PC-3 (cell line): ENCODE measurements at regions not wholly inside any gene's neighbourhood (a gene's known extent, or its start where the extent isn't known, plus 50 kb on each side); places are given as distances from the start of the nearest gene placed in this dataset.

Source experiments
- EZH2 ChIP-seq: fragments of 300-600 bp; sonication (generic); IDR thresholded peaks from one replicate; pipeline ENCODE4 v1.6.1; 2017; ENCODE audit warnings: antibody characterized with exemption, mild to moderate bottlenecking, low read length; ENCODE audit not compliant: unreplicated experiment
- TF ChIP-seq, protein P1 (sequence below): fragments of 300-600 bp; sonication (generic); conservative IDR thresholded peaks from 2 replicates; pipeline ENCODE4 v1.5.1; 2017; ENCODE audit warnings: antibody characterized with exemption, low read depth, mild to moderate bottlenecking, low read length

DNA sequence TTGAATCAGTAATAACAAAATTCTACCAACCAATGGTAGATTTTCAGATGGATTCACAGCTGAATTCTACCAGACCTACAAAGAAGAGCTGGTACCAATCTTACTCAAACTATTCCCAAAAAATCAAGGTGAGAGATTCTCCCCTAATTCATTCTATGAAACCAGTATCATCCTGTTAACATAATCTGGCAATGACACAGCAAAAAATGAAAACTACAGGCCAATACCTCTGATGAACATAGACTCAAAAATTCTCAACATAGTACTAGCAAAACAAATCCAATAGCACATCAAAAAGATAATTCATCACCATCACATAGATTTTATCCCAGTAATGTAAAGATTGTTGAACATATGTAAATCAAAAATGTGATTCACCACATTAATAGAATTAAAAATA, 234.4 kb upstream of the KIF2B start:
- TF ChIP-seq, protein P1, sequence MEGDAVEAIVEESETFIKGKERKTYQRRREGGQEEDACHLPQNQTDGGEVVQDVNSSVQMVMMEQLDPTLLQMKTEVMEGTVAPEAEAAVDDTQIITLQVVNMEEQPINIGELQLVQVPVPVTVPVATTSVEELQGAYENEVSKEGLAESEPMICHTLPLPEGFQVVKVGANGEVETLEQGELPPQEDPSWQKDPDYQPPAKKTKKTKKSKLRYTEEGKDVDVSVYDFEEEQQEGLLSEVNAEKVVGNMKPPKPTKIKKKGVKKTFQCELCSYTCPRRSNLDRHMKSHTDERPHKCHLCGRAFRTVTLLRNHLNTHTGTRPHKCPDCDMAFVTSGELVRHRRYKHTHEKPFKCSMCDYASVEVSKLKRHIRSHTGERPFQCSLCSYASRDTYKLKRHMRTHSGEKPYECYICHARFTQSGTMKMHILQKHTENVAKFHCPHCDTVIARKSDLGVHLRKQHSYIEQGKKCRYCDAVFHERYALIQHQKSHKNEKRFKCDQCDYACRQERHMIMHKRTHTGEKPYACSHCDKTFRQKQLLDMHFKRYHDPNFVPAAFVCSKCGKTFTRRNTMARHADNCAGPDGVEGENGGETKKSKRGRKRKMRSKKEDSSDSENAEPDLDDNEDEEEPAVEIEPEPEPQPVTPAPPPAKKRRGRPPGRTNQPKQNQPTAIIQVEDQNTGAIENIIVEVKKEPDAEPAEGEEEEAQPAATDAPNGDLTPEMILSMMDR: no peak
- no peak for TF ChIP-seq EZH2
